ENCODE measurements at regions not wholly inside any gene's neighbourhood (a gene's known extent, or its start where the extent isn't known, plus 50 kb on each side); places are given as distances from the start of the nearest gene placed in this dataset.

GRCh38 chr12:65596514-65597091 is 227.7 kb upstream of the HMGA2 start:
- in situ Hi-C loops (cut with HindIII; ENCODE audit: low sequenced_read_pairs): no loop called here

GRCh38 chr12:65597527-65597926 is 226.8 kb upstream of the HMGA2 start:
- in situ Hi-C loops (cut with HindIII; ENCODE audit: low sequenced_read_pairs): no loop called here

- in situ Hi-C loops (cut with HindIII; ENCODE audit: low sequenced_read_pairs): no loop called here
Observed at GRCh38 chr12:65598688-65599087, 225.6 kb upstream of the HMGA2 start.

GRCh38 chr12:65602253-65602609 is 222.1 kb upstream of the HMGA2 start:
- in situ Hi-C loops (cut with HindIII; ENCODE audit: low sequenced_read_pairs): no loop called here

GRCh38 chr12:65602610-65603295 is 221.5 kb upstream of the HMGA2 start:
- in situ Hi-C loops (cut with HindIII; ENCODE audit: low sequenced_read_pairs): no loop called here

GRCh38 chr12:65603438-65604351 is 220.6 kb upstream of the HMGA2 start:
- in situ Hi-C loops (cut with HindIII; ENCODE audit: low sequenced_read_pairs): no loop called here

GRCh38 chr12:65605019-65605418 is 219.3 kb upstream of the HMGA2 start:
- in situ Hi-C loops (cut with HindIII; ENCODE audit: low sequenced_read_pairs): no loop called here

- in situ Hi-C loops (cut with HindIII; ENCODE audit: low sequenced_read_pairs): no loop called here
Observed at GRCh38 chr12:65606008-65606766, 218.1 kb upstream of the HMGA2 start.

- in situ Hi-C loops (cut with HindIII; ENCODE audit: low sequenced_read_pairs): no loop called here
Observed at GRCh38 chr12:65607401-65607841, 216.9 kb upstream of the HMGA2 start.

GRCh38 chr12:65608319-65608916 is 215.9 kb upstream of the HMGA2 start:
- in situ Hi-C loops (cut with HindIII; ENCODE audit: low sequenced_read_pairs): no loop called here

- in situ Hi-C loops (cut with HindIII; ENCODE audit: low sequenced_read_pairs): no loop called here
Observed at GRCh38 chr12:65609359-65609771, 214.9 kb upstream of the HMGA2 start.

GRCh38 chr12:65611396-65611795 is 212.9 kb upstream of the HMGA2 start:
- in situ Hi-C loops (cut with HindIII; ENCODE audit: low sequenced_read_pairs): no loop called here

- in situ Hi-C loops (cut with HindIII; ENCODE audit: low sequenced_read_pairs): no loop called here
Observed at GRCh38 chr12:65612440-65612839, 211.8 kb upstream of the HMGA2 start.

- in situ Hi-C loops (cut with HindIII; ENCODE audit: low sequenced_read_pairs): no loop called here
Observed at GRCh38 chr12:65613692-65614091, 210.6 kb upstream of the HMGA2 start.

- in situ Hi-C loops (cut with HindIII; ENCODE audit: low sequenced_read_pairs): no loop called here
Observed at GRCh38 chr12:65614259-65614889, 209.9 kb upstream of the HMGA2 start.

GRCh38 chr12:65615118-65615517 is 209.2 kb upstream of the HMGA2 start:
- in situ Hi-C loops (cut with HindIII; ENCODE audit: low sequenced_read_pairs): no loop called here

GRCh38 chr12:65616022-65616421 is 208.3 kb upstream of the HMGA2 start:
- in situ Hi-C loops (cut with HindIII; ENCODE audit: low sequenced_read_pairs): no loop called here

GRCh38 chr12:65618588-65618987 is 205.7 kb upstream of the HMGA2 start:
- in situ Hi-C loops (cut with HindIII; ENCODE audit: low sequenced_read_pairs): no loop called here

- in situ Hi-C loops (cut with HindIII; ENCODE audit: low sequenced_read_pairs): no loop called here
Observed at GRCh38 chr12:65619018-65619417, 205.3 kb upstream of the HMGA2 start.

- in situ Hi-C loops (cut with HindIII; ENCODE audit: low sequenced_read_pairs): loop anchor here (5.0 kb wide), 2 partner anchors 58 to 72 kb away; no protein-coding TSS in a partner anchor
Observed at GRCh38 chr12:65620046-65620445, 204.2 kb upstream of the HMGA2 start.

Measured in endothelial cell of hepatic sinusoid (primary cell).